ENCODE measurements at regions not wholly inside any gene's neighbourhood (a gene's known extent, or its start where the extent isn't known, plus 50 kb on each side); places are given as distances from the start of the nearest gene placed in this dataset.

- H3K36me3 ChIP-seq (ENCODE audit: insufficient read depth, insufficient read length, low read length), result no peaks in the 10 kb centered on the region
- TF ChIP-seq ZNF274 (IDR thresholded peaks at IDR 0.05; ENCODE audit: low read depth, low read length) (no peak), SUZ12 (IDR thresholded peaks at IDR 0.05; ENCODE audit: extremely low read depth, insufficient read depth, insufficient read length) (no peak), YY1 (IDR thresholded peaks at IDR 0.05; ENCODE audit: insufficient read depth, insufficient read length) (no peak)
- DNase-seq (ENCODE audit: low read depth, low spot score), result no peak
- no peaks in the 10 kb centered on the region for H3K4me1 ChIP-seq (ENCODE audit: insufficient read depth, insufficient read length)
- H3K27me3 ChIP-seq (ENCODE audit: insufficient read depth, insufficient read length), result no peaks in the 10 kb centered on the region
- H3K9me3 ChIP-seq (ENCODE audit: insufficient read depth, low read length), result no peaks in the 10 kb centered on the region
- H3K9ac ChIP-seq (ENCODE audit: insufficient read length, low read depth), result no peak overlapping the region
- H3K4me3 ChIP-seq (ENCODE audit: insufficient read length, low read depth), result no peak overlapping the region
Observed at GRCh38 chr11:80103142-80103859, 662.5 kb upstream of the TENM4 start.

GRCh38 chr11:80097146-80097545 is 656.3 kb upstream of the TENM4 start:
- TF ChIP-seq SUZ12 (IDR thresholded peaks at IDR 0.05; ENCODE audit: extremely low read depth, insufficient read depth, insufficient read length) (no peak), ZNF274 (IDR thresholded peaks at IDR 0.05; ENCODE audit: low read depth, low read length) (no peak), YY1 (IDR thresholded peaks at IDR 0.05; ENCODE audit: insufficient read depth, insufficient read length) (no peak)
- H3K4me1 ChIP-seq (ENCODE audit: insufficient read depth, insufficient read length), result no peaks in the 10 kb centered on the region

GRCh38 chr11:80096736-80097135 is 655.9 kb upstream of the TENM4 start:
- Histone ChIP-seq H3K4me3 (ENCODE audit: insufficient read length, low read depth) (no peak overlapping the region), H3K27me3 (ENCODE audit: insufficient read depth, insufficient read length) (no peaks in the 10 kb centered on the region), H3K36me3 (ENCODE audit: insufficient read depth, insufficient read length, low read length) (no peaks in the 10 kb centered on the region), H3K9ac (ENCODE audit: insufficient read length, low read depth) (no peak overlapping the region), H3K9me3 (ENCODE audit: insufficient read depth, low read length) (no peaks in the 10 kb centered on the region), H3K4me1 (ENCODE audit: insufficient read depth, insufficient read length) (no peaks in the 10 kb centered on the region)
- no peak for DNase-seq (ENCODE audit: low read depth, low spot score)
- TF ChIP-seq SUZ12 (IDR thresholded peaks at IDR 0.05; ENCODE audit: extremely low read depth, insufficient read depth, insufficient read length) (no peak), YY1 (IDR thresholded peaks at IDR 0.05; ENCODE audit: insufficient read depth, insufficient read length) (no peak), ZNF274 (IDR thresholded peaks at IDR 0.05; ENCODE audit: low read depth, low read length) (no peak)

More at GRCh38 chr11:80097146-80097545, 656.3 kb upstream of the TENM4 start:
- no peak for DNase-seq (ENCODE audit: low read depth, low spot score)
- Histone ChIP-seq H3K27me3 (ENCODE audit: insufficient read depth, insufficient read length) (no peaks in the 10 kb centered on the region), H3K9ac (ENCODE audit: insufficient read length, low read depth) (no peak overlapping the region), H3K36me3 (ENCODE audit: insufficient read depth, insufficient read length, low read length) (no peaks in the 10 kb centered on the region), H3K4me3 (ENCODE audit: insufficient read length, low read depth) (no peak overlapping the region), H3K9me3 (ENCODE audit: insufficient read depth, low read length) (no peaks in the 10 kb centered on the region)

GRCh38 chr11:80086496-80087055 is 645.7 kb upstream of the TENM4 start:
- H3K4me3 ChIP-seq (ENCODE audit: insufficient read length, low read depth), result no peak overlapping the region
- no peaks in the 10 kb centered on the region for H3K27me3 ChIP-seq (ENCODE audit: insufficient read depth, insufficient read length)
- no peaks in the 10 kb centered on the region for H3K9me3 ChIP-seq (ENCODE audit: insufficient read depth, low read length)
- H3K9ac ChIP-seq (ENCODE audit: insufficient read length, low read depth), result no peak overlapping the region
- H3K36me3 ChIP-seq (ENCODE audit: insufficient read depth, insufficient read length, low read length), result no peaks in the 10 kb centered on the region
- no peaks in the 10 kb centered on the region for H3K4me1 ChIP-seq (ENCODE audit: insufficient read depth, insufficient read length)
- no peak for TF ChIP-seq SUZ12 (IDR thresholded peaks at IDR 0.05; ENCODE audit: extremely low read depth, insufficient read depth, insufficient read length)
- TF ChIP-seq YY1 (IDR thresholded peaks at IDR 0.05; ENCODE audit: insufficient read depth, insufficient read length), result no peak
- TF ChIP-seq ZNF274 (IDR thresholded peaks at IDR 0.05; ENCODE audit: low read depth, low read length), result no peak
- DNase-seq (ENCODE audit: low read depth, low spot score), result no peak

- Histone ChIP-seq H3K27me3 (ENCODE audit: insufficient read depth, insufficient read length) (no peaks in the 10 kb centered on the region), H3K36me3 (ENCODE audit: insufficient read depth, insufficient read length, low read length) (no peaks in the 10 kb centered on the region), H3K9me3 (ENCODE audit: insufficient read depth, low read length) (no peaks in the 10 kb centered on the region), H3K4me1 (ENCODE audit: insufficient read depth, insufficient read length) (no peaks in the 10 kb centered on the region), H3K9ac (ENCODE audit: insufficient read length, low read depth) (no peak overlapping the region), H3K4me3 (ENCODE audit: insufficient read length, low read depth) (no peak overlapping the region)
- no peak for DNase-seq (ENCODE audit: low read depth, low spot score)
- TF ChIP-seq SUZ12 (IDR thresholded peaks at IDR 0.05; ENCODE audit: extremely low read depth, insufficient read depth, insufficient read length), result no peak
- no peak for TF ChIP-seq YY1 (IDR thresholded peaks at IDR 0.05; ENCODE audit: insufficient read depth, insufficient read length)
- no peak for TF ChIP-seq ZNF274 (IDR thresholded peaks at IDR 0.05; ENCODE audit: low read depth, low read length)
Observed at GRCh38 chr11:80085563-80085962, 644.7 kb upstream of the TENM4 start.

GRCh38 chr11:80084608-80085007 is 643.8 kb upstream of the TENM4 start:
- Histone ChIP-seq H3K4me1 (ENCODE audit: insufficient read depth, insufficient read length) (no peaks in the 10 kb centered on the region), H3K4me3 (ENCODE audit: insufficient read length, low read depth) (no peak overlapping the region), H3K36me3 (ENCODE audit: insufficient read depth, insufficient read length, low read length) (no peaks in the 10 kb centered on the region), H3K9ac (ENCODE audit: insufficient read length, low read depth) (no peak overlapping the region), H3K9me3 (ENCODE audit: insufficient read depth, low read length) (no peaks in the 10 kb centered on the region), H3K27me3 (ENCODE audit: insufficient read depth, insufficient read length) (no peaks in the 10 kb centered on the region)
- no peak for TF ChIP-seq SUZ12 (IDR thresholded peaks at IDR 0.05; ENCODE audit: extremely low read depth, insufficient read depth, insufficient read length)
- TF ChIP-seq ZNF274 (IDR thresholded peaks at IDR 0.05; ENCODE audit: low read depth, low read length), result no peak
- no peak for TF ChIP-seq YY1 (IDR thresholded peaks at IDR 0.05; ENCODE audit: insufficient read depth, insufficient read length)
- no peak for DNase-seq (ENCODE audit: low read depth, low spot score)

GRCh38 chr11:80083531-80083951 is 642.7 kb upstream of the TENM4 start:
- no peak for DNase-seq (ENCODE audit: low read depth, low spot score)
- Histone ChIP-seq H3K4me1 (ENCODE audit: insufficient read depth, insufficient read length) (no peaks in the 10 kb centered on the region), H3K36me3 (ENCODE audit: insufficient read depth, insufficient read length, low read length) (no peaks in the 10 kb centered on the region), H3K9ac (ENCODE audit: insufficient read length, low read depth) (no peak overlapping the region), H3K4me3 (ENCODE audit: insufficient read length, low read depth) (no peak overlapping the region), H3K9me3 (ENCODE audit: insufficient read depth, low read length) (no peaks in the 10 kb centered on the region), H3K27me3 (ENCODE audit: insufficient read depth, insufficient read length) (no peaks in the 10 kb centered on the region)
- TF ChIP-seq YY1 (IDR thresholded peaks at IDR 0.05; ENCODE audit: insufficient read depth, insufficient read length) (no peak), ZNF274 (IDR thresholded peaks at IDR 0.05; ENCODE audit: low read depth, low read length) (no peak), SUZ12 (IDR thresholded peaks at IDR 0.05; ENCODE audit: extremely low read depth, insufficient read depth, insufficient read length) (no peak)
